ENCODE measurements at regions not wholly inside any gene's neighbourhood (a gene's known extent, or its start where the extent isn't known, plus 50 kb on each side); places are given as distances from the start of the nearest gene placed in this dataset.

GRCh38 chr11:82673631-82674030 lies 60.0 kb downstream of the FAM181B start:
- TF ChIP-seq, protein P1, sequence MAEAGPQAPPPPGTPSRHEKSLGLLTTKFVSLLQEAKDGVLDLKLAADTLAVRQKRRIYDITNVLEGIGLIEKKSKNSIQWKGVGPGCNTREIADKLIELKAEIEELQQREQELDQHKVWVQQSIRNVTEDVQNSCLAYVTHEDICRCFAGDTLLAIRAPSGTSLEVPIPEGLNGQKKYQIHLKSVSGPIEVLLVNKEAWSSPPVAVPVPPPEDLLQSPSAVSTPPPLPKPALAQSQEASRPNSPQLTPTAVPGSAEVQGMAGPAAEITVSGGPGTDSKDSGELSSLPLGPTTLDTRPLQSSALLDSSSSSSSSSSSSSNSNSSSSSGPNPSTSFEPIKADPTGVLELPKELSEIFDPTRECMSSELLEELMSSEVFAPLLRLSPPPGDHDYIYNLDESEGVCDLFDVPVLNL (IDR thresholded peaks at IDR 0.05; ENCODE audit: low read depth, low read length) = no peak
- TF ChIP-seq ATF2 (IDR thresholded peaks at IDR 0.05; ENCODE audit: low read length) = no peak
- RAD21 ChIA-PET (ENCODE audit: unreplicated experiment) = no interaction called here
- POLR2A ChIA-PET = no interaction called here
- ATAC-seq = no peak
- no peak overlapping the region for H3K4me2 ChIP-seq (ENCODE audit: control insufficient read depth, insufficient read depth)
- no peak overlapping the region for H3K4me3 ChIP-seq
- no TSS peak for BruUV-seq (replicated peaks)
- CTCF ChIA-PET = no interaction called here
- no peaks in the 10 kb centered on the region for H4K20me1 ChIP-seq (ENCODE audit: control insufficient read depth, insufficient read depth)
- no peaks in the 10 kb centered on the region; a peak in 1 of 4 replicates for H3K27me3 ChIP-seq (replicated peaks in 1 of 2; ENCODE audit: control insufficient read depth in 2 of 2, insufficient read depth in 2 of 2, low read length in 1 of 2)
- no peaks in the 10 kb centered on the region for H3K4me1 ChIP-seq (ENCODE audit: control insufficient read depth, insufficient read depth, low read length)
- intact Hi-C loops (cut with micrococcal nuclease; ENCODE audit: unreplicated experiment) = no loop called here
- SMC1A ChIA-PET (ENCODE audit: uncharacterized antibody, unreplicated experiment) = no interaction called here
- H3K9me3 ChIP-seq (replicated peaks; ENCODE audit: control insufficient read depth, insufficient read depth, low read length) = no peaks in the 10 kb centered on the region
- H3K27ac ChIP-seq (ENCODE audit: control insufficient read depth, insufficient read depth) = no peak overlapping the region
- WGBS (ENCODE audit: insufficient coverage, insufficient replicate concordance, low lambda C conversion rate, missing lambda C conversion rate) = 44% methylated on average over 3 of the region's 3 CpGs
- FAIRE-seq = no peak
- no peaks in the 10 kb centered on the region for H3K79me2 ChIP-seq (ENCODE audit: control insufficient read depth, insufficient read depth, low read length)
- DNase-seq (ENCODE audit: low read depth, low spot score) = no peak
- no peak overlapping the region for H2AFZ ChIP-seq (ENCODE audit: control insufficient read depth, low read depth, low read length)
- no peak overlapping the region for H3K9ac ChIP-seq (ENCODE audit: control insufficient read depth, insufficient read depth, low read length)
- no peaks in the 10 kb centered on the region for H3K36me3 ChIP-seq (ENCODE audit: control insufficient read depth in 2 of 2, insufficient read depth in 2 of 2, low read length in 1 of 2)
- in situ Hi-C loops (cut with MboI) = no loop called here

GRCh38 chr11:82671451-82671850 lies 62.2 kb downstream of the FAM181B start:
- RAD21 ChIA-PET (ENCODE audit: unreplicated experiment) = no interaction called here
- in situ Hi-C loops (cut with MboI) = no loop called here
- ATAC-seq (no peak), FAIRE-seq (no peak), DNase-seq (ENCODE audit: low read depth, low spot score) (no peak)
- Histone ChIP-seq H3K4me2 (ENCODE audit: control insufficient read depth, insufficient read depth) (no peak overlapping the region), H3K4me1 (ENCODE audit: control insufficient read depth, insufficient read depth, low read length) (no peaks in the 10 kb centered on the region), H3K9ac (ENCODE audit: control insufficient read depth, insufficient read depth, low read length) (no peak overlapping the region), H3K79me2 (ENCODE audit: control insufficient read depth, insufficient read depth, low read length) (no peaks in the 10 kb centered on the region), H3K27me3 (replicated peaks in 1 of 2; ENCODE audit: control insufficient read depth in 2 of 2, insufficient read depth in 2 of 2, low read length in 1 of 2) (no peaks in the 10 kb centered on the region; a peak in 1 of 4 replicates), H2AFZ (ENCODE audit: control insufficient read depth, low read depth, low read length) (no peak overlapping the region), H3K27ac (ENCODE audit: control insufficient read depth, insufficient read depth) (no peak overlapping the region), H3K4me3 (no peak overlapping the region), H4K20me1 (ENCODE audit: control insufficient read depth, insufficient read depth) (no peaks in the 10 kb centered on the region), H3K9me3 (replicated peaks; ENCODE audit: control insufficient read depth, insufficient read depth, low read length) (no peaks in the 10 kb centered on the region), H3K36me3 (ENCODE audit: control insufficient read depth in 2 of 2, insufficient read depth in 2 of 2, low read length in 1 of 2) (no peaks in the 10 kb centered on the region)
- SMC1A ChIA-PET (ENCODE audit: uncharacterized antibody, unreplicated experiment) = no interaction called here
- CTCF ChIA-PET = no interaction called here
- 0% methylated on average over 1 of the region's 1 CpG for WGBS (ENCODE audit: insufficient coverage, insufficient replicate concordance, low lambda C conversion rate, missing lambda C conversion rate)
- POLR2A ChIA-PET = interaction anchor here (0.5 kb wide), 1 partner anchor 959 kb away, joined by 6 read pairs; no protein-coding TSS in a partner anchor
- BruUV-seq (replicated peaks) = no TSS peak
- intact Hi-C loops (cut with micrococcal nuclease; ENCODE audit: unreplicated experiment) = no loop called here
- TF ChIP-seq, protein P2, sequence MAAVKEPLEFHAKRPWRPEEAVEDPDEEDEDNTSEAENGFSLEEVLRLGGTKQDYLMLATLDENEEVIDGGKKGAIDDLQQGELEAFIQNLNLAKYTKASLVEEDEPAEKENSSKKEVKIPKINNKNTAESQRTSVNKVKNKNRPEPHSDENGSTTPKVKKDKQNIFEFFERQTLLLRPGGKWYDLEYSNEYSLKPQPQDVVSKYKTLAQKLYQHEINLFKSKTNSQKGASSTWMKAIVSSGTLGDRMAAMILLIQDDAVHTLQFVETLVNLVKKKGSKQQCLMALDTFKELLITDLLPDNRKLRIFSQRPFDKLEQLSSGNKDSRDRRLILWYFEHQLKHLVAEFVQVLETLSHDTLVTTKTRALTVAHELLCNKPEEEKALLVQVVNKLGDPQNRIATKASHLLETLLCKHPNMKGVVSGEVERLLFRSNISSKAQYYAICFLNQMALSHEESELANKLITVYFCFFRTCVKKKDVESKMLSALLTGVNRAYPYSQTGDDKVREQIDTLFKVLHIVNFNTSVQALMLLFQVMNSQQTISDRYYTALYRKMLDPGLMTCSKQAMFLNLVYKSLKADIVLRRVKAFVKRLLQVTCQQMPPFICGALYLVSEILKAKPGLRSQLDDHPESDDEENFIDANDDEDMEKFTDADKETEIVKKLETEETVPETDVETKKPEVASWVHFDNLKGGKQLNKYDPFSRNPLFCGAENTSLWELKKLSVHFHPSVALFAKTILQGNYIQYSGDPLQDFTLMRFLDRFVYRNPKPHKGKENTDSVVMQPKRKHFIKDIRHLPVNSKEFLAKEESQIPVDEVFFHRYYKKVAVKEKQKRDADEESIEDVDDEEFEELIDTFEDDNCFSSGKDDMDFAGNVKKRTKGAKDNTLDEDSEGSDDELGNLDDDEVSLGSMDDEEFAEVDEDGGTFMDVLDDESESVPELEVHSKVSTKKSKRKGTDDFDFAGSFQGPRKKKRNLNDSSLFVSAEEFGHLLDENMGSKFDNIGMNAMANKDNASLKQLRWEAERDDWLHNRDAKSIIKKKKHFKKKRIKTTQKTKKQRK (IDR thresholded peaks at IDR 0.05; ENCODE audit: low read depth, low read length) = no peak
- TF ChIP-seq ZZZ3 (IDR thresholded peaks at IDR 0.05; ENCODE audit: control insufficient read depth, insufficient read length, low read depth) = no peak
- no peak for TF ChIP-seq CBFB (IDR thresholded peaks at IDR 0.05; ENCODE audit: low read depth)
- TF ChIP-seq RB1 (IDR thresholded peaks at IDR 0.05; ENCODE audit: borderline replicate concordance) = no peak
- no peak for TF ChIP-seq SMAD1 (IDR thresholded peaks at IDR 0.05; ENCODE audit: low read depth, partially characterized antibody)
- no peak for TF ChIP-seq ZNF384 (IDR thresholded peaks at IDR 0.05; ENCODE audit: borderline replicate concordance, low read depth, low read length)
- no peak for TF ChIP-seq YY1 (IDR thresholded peaks at IDR 0.05; ENCODE audit: low read depth, low read length)
- no peak for TF ChIP-seq NRF1 (conservative IDR thresholded peaks at IDR 0.05; ENCODE audit: low read depth, low read length)
